Kidney (tissue), 13 donors: ENCODE measurements at regions not wholly inside any gene's neighbourhood (a gene's known extent, or its start where the extent isn't known, plus 50 kb on each side); places are given as distances from the start of the nearest gene placed in this dataset.

ENCODE experiments used
- DNase-seq, 5 donors: peaks; one replicate each; pipeline ENCODE4 v3.0.0-alpha.2; 2013 to 2020
- FAIRE-seq: peaks from 2 replicates; lab custom pipeline; 2012; peaks lifted over from hg19 to GRCh38; lab: Jason Lieb, UNC
- H3K27ac ChIP-seq, 2 donors: one replicate each; pipeline ENCODE4 v1.7.0; 2013; ENCODE audit warnings: low read depth in 2 of 2, low read length in 2 of 2, inconsistent platforms in 1 of 2
- H3K27me3 ChIP-seq: one replicate; pipeline ENCODE4 v1.7.1; 2013; ENCODE audit warnings: low read length, inconsistent platforms; ENCODE audit not compliant: control insufficient read depth, insufficient read depth
- H3K36me3 ChIP-seq, 3 donors: one replicate each; pipeline versions ENCODE4 v1.7.0 to v1.7.1; 2013; ENCODE audit warnings: low read length in 3 of 3, control low read depth in 1 of 3, inconsistent platforms in 1 of 3; ENCODE audit not compliant: insufficient read depth in 3 of 3, control insufficient read depth in 2 of 3
- H3K4me1 ChIP-seq, 3 donors: one replicate each; pipeline versions ENCODE4 v1.7.0 to v1.7.1; 2013; ENCODE audit warnings: low read length in 3 of 3, inconsistent platforms in 1 of 3, low read depth in 1 of 3; ENCODE audit not compliant: control insufficient read depth in 2 of 3, insufficient read depth in 2 of 3
- H3K4me3 ChIP-seq, 3 donors: one replicate each; pipeline versions ENCODE4 v1.7.0 to v1.8.1; 2013; ENCODE audit warnings: low read length in 3 of 3, control low read depth in 1 of 3, inconsistent platforms in 1 of 3
- H3K9ac ChIP-seq, 3 donors: one replicate each; pipeline versions ENCODE4 v1.7.0 to v1.7.1; 2013; ENCODE audit warnings: low read length in 3 of 3, control low read depth in 1 of 3, inconsistent platforms in 1 of 3
- H3K9me3 ChIP-seq, 3 donors: one replicate each; pipeline versions ENCODE4 v1.7.0 to v1.7.1; 2013; ENCODE audit warnings: low read length in 3 of 3, control low read depth in 1 of 3, inconsistent platforms in 1 of 3; ENCODE audit not compliant: control insufficient read depth in 2 of 3, insufficient read depth in 1 of 3
- intact Hi-C: fragments of 100-400 bp; cut with DNase I; formaldehyde crosslinking; loops from one replicate; pipeline ENCODE4 v1.11.1; 2022
- TF ChIP-seq, protein P1 (sequence below): IDR thresholded peaks from 3 replicates; pipeline ENCODE4 v1.5.1; 2012; ENCODE audit warnings: mild to moderate bottlenecking, moderate library complexity, borderline replicate concordance; ENCODE audit not compliant: insufficient read depth; ENCODE audit errors: extremely low read depth
- donor health status: control.
- donor health status: control.
- donor health status: control.
- donor health status: control.
- donor health status: control.
- donor health status: DM: yes; HTN: yes; CAD: no.
- donor health status: Normal renal cell carcinoma (clear cell type).

DNA sequence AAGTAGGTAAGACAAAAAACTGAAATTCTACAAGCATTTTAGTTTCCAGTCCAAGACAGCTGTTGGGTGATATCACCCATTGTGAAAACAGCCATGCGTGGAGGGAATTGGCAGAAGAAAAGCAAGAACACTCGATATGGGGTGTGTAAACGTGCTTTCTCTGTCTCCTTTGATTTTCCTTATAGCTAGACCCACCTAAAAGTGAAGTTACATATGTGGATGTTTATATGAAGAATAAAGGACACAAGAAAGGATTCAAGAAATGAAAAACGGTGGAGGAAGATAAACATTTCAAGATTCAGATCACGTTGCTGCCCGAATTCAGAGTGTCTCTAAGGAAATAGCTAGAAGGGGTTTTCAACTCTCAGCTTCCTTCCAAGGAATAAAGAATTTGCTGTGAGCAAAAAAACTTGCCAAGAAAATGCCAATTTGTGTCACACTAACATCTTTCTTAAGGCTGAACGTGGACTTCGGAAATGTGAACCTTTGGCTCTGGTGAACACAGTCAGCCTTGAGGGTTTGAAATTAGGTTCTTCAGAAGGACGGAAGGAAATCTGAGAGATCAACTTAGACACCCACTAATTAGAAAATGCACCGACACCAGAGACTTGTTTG is 269.0 kb upstream of the ADAMTS9 start:
- Histone ChIP-seq H3K9ac (no peak overlapping the region), H3K27me3 (no peaks in the 10 kb centered on the region), H3K4me3 (no peak overlapping the region), H3K36me3 (no peaks in the 10 kb centered on the region), H3K4me1 (no peaks in the 10 kb centered on the region), H3K27ac (no peak overlapping the region), H3K9me3 (no peaks in the 10 kb centered on the region)
- FAIRE-seq (no peak), DNase-seq (no peak)
- TF ChIP-seq, protein P1, sequence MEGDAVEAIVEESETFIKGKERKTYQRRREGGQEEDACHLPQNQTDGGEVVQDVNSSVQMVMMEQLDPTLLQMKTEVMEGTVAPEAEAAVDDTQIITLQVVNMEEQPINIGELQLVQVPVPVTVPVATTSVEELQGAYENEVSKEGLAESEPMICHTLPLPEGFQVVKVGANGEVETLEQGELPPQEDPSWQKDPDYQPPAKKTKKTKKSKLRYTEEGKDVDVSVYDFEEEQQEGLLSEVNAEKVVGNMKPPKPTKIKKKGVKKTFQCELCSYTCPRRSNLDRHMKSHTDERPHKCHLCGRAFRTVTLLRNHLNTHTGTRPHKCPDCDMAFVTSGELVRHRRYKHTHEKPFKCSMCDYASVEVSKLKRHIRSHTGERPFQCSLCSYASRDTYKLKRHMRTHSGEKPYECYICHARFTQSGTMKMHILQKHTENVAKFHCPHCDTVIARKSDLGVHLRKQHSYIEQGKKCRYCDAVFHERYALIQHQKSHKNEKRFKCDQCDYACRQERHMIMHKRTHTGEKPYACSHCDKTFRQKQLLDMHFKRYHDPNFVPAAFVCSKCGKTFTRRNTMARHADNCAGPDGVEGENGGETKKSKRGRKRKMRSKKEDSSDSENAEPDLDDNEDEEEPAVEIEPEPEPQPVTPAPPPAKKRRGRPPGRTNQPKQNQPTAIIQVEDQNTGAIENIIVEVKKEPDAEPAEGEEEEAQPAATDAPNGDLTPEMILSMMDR = no peak
- intact Hi-C loops = no loop called here

DNA sequence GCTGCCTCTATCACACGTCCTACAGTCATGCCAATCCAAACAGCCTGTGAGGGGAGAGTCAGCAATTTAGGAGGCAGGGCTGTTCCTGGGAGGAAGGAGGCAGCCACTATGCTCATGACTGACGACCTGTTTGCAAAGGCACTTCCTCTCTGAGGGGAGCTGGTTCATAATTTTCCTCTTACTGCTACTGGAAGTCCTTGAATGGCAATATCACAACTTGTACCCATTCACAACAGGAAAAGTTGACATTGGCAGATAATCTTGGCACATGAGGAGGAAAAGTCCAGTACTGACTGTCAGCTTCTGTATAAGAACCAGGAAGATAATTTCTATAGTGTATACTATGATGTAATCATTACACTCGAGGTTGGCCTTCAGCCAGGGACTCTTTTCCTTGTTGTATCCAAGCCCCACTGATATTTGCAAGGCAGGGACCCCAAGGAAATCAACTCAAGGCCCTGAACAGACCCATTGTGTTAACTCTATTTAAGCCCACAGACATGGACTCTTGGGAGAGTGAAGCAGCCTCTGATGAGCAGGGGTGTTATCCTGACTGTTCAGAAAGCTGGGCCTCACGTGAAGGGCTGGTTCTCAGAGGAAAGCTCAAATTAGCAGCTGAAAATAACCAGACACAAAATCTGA is 267.3 kb upstream of the ADAMTS9 start:
- Histone ChIP-seq H3K9ac (no peak overlapping the region), H3K27me3 (no peaks in the 10 kb centered on the region), H3K4me1 (no peaks in the 10 kb centered on the region), H3K36me3 (no peaks in the 10 kb centered on the region), H3K4me3 (no peak overlapping the region), H3K27ac (no peak overlapping the region), H3K9me3 (no peaks in the 10 kb centered on the region)
- TF ChIP-seq, protein P1 = no peak
- FAIRE-seq (no peak), DNase-seq (peak in 2 of 5 donors; percentile 24 to 76)
- intact Hi-C loops = no loop called here

DNA sequence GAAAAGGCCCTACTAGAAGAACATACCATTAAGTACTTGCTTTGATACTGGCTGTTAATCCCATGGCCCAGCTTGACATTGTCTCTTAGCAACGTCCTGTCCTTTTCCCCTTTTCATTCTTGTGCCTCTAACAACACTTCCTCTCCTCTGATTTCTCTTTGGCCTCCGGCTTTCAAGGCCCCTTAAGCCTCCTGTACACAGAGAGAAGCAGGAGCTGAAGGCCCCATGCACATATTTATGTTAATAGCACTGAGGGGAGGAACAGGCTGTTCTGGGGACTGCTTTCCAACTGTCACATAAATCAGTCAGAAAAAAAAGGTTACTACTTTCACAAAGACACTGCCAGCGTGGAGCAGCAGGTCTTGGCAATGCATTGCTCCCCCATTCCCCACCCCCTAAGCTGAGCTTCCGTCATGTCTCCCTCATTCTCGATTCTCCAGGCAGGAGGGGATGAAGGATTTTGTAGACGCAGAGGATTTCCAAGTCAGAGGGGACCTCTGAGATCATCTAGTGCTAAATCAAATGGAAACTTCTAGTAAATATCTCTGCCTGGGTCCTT is 257.4 kb upstream of the ADAMTS9 start:
- no peak for FAIRE-seq
- TF ChIP-seq, protein P1 = no peak
- Histone ChIP-seq H3K36me3 (peaks cover 0 to 3% (median 0%) of the 10 kb centered on the region in 3 donors), H3K27me3 (no peaks in the 10 kb centered on the region), H3K4me3 (no peak overlapping the region), H3K4me1 (peaks cover 0 to 16% (median 4%) of the 10 kb centered on the region in 3 donors), H3K9ac (no peak overlapping the region), H3K27ac (peak overlapping the region; percentile 32 to 78), H3K9me3 (no peaks in the 10 kb centered on the region)
- intact Hi-C loops = no loop called here
- DNase-seq = peak; percentile 69 to 94 (median 82)
